ENCODE measurements at regions not wholly inside any gene's neighbourhood (a gene's known extent, or its start where the extent isn't known, plus 50 kb on each side); places are given as distances from the start of the nearest gene placed in this dataset.

- intact Hi-C loops (cut with DNase I) = no loop called here
- DNase-seq (ENCODE audit: low spot score) = no peak
Observed at GRCh38 chr6:63154535-63154934, 56.7 kb upstream of the FKBP1C start.
